GM21619 (cell line): ENCODE measurements at regions not wholly inside any gene's neighbourhood (a gene's known extent, or its start where the extent isn't known, plus 50 kb on each side); places are given as distances from the start of the nearest gene placed in this dataset.

ENCODE experiments used
- ATAC-seq: cut with Tn5 transposase; IDR thresholded peaks from one replicate; pipeline ENCODE4 v1.9.1; 2021; ENCODE audit not compliant: unreplicated experiment

DNA sequence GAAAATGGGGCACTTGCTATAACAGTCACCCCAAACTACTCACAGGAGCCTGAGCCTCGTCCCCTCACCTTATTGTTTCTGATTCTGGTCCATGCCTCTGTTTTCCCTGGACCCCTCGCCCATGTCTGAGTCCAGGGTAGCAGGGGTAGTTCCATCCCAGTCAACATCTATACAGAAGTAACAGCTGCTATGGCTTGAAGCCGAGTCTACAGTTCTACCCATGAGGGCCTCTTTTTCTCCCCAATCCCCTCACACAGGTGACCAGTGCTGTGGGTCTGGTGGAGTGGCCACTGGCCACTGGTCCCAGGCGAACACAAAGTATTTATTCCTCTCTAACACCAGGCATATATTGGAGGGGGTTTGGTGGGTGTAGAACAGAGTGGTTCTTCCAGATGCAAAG is 116.4 kb downstream of the ZNF280B start:
- ATAC-seq = no peak

DNA sequence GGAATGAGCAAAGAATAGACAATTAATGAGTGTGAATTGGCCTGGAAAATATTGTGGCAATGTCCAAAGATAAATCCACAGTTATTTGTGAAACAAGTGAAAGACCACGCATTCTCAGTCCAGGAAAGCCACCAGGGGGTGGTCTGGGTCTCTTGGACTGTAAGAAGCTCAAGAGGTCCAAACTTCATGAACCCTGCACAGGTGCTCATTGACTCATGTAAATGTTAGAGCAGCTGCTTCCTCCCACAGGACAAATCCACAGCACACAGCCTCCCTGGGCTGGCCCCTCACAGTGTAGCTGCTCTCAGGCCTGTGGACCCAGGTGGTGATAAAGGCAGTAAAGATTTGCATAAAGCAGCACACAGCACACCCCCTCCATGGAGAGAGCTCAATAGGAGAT is 114.0 kb downstream of the ZNF280B start:
- ATAC-seq = no peak

DNA sequence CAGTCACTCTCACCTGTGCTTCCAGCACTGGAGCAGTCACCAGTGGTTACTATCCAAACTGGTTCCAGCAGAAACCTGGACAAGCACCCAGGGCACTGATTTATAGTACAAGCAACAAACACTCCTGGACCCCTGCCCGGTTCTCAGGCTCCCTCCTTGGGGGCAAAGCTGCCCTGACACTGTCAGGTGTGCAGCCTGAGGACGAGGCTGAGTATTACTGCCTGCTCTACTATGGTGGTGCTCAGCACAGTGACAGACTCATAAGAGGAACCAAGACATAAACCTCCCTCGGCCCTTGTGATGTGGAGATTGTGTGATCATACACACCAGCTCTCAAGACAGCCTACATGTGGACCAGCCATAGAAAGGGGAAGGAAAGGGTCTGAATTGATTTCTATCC is 113.3 kb downstream of the ZNF280B start:
- ATAC-seq = no peak

DNA sequence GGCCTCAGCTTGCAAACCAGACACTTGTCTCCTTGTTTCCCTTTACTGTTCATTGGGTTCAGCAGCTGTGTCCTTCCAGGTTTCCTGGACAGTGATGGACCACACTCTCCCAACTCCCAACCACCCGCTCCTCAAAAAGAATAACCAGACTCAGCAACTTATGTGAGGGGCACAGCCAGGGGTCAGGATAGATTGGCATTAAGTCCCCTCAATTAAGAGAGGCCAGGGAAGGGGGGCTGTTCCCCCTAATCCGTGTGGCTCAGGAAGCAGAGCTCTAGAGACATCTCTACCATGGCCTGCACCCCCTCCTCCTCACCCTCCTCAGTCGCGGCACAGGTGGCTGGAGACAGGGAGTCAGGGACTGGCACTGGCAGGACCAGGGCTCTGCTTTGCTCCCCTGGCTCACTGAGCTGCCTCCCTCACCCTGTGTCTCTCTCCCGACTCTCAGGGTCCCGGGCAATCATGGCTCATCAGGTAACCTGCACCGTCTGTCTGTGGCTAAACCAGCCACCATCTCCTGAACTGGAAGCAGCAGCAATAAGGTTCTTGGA is 111.7 kb downstream of the ZNF280B start:
- no peak for ATAC-seq

DNA sequence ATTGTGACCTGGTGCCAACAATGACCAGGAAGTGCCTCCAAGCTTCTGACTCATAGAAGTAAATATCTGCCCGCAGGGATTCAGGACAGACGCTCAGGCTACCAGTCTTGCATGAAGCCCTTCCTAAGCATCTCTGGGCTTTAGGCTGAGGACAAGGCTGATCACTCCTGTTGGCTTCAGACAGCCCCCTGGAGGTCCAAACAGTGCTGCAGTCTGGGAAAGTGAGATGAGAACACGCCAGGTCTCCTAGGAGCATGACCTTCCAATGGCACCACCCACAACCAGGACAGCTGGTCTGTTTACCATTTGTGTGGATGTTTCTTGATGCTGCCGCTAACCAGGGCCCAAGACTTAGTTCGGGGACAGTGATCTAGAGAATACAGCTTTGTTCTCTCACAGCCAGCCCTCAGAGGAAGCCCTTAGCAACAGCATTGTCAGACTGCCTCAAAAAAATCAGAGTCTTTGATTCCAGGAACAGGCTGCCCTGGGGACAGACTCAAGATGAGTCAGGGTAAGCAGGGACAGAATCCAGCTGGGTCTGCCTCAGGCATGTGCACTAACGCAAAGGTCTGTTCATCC is 111.2 kb downstream of the ZNF280B start:
- ATAC-seq = no peak

DNA sequence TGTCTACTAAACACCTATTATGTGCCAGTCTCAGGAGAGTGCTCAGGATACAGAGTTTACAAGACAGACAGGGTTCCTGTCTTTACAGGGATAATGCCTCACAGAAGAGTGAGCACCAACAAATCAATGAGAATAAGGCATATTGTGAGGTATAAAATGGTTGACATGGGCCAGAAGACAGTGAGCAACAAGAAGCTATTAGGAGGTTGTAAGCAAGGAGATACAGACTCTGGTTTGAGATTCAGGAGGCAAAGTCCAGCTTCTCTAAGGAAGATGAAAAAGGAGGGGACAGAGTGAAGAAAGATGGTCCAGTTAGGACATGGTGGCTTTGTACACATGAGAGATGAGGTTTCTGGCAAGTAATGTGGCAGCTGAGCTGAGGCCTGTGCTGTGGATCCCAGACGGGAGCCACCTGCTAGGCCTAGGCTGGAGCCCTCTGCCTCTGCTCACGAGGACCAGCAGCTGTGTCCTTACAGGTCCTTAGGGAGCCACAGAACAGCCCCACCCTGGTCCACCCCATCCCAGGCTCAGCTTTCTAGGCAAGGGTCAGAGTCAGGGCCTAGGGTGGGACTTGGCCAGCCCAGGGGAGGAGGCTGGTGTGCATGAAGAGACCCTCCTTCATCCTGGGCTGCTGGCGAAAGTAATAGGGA is 110.5 kb downstream of the ZNF280B start:
- ATAC-seq = no peak

DNA sequence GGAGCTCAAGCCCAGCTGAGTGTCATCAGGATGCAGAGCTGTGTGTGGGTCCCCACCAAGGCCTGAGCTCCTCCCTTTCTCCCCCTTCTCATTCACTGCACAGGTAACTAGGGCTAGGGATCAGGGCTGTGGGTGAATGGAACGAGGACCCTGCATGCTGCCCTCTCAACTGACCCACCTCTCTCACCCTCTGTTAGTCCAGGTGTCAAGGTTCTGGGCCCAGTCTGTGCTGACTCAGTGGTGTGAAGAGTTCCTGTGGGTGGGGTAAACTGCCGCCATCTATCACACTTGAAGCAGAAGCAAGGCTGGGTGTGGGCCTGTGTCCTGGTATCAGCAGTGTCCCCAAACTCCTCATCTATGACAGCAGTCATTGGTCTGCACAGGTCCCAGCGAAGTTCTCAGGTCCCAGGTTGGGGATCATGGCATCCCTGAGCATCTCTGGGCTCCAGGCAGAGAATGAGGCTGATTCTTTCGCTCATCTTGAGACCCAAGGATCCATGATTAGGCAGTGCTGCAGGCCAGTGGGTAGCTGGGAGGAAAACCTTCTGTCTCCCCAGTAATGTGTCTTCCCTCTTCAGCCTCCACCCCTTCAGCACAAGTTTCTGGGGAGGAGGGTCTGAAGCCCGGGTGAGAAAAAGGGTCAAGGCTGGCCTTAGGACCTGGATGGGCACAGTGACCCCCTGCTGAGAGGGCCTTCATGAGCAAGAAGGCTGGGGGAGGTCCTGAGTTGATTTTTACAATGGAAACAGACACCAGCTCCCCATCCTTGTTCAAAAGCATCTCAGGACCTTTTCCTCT is 109.8 kb downstream of the ZNF280B start:
- ATAC-seq = no peak

DNA sequence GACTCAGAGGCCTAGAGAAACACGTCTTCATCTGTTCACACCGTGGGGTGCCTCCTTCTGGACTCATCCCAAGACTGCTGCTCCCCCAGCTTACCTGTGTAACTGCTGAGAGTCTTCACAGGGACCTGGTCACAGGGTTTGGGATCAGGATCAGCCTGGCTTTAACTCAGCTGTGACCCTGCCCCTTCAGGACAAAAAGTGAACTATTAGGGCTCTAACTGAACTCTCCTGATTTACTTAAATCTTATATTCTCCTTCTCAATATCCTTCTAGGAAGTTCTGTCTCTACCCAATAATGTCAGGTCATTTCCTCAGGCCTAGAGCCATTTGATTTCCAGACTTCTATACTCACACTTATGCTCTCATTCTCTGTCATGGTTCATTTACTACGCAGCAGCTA is 108.4 kb downstream of the ZNF280B start:
- no peak for ATAC-seq

DNA sequence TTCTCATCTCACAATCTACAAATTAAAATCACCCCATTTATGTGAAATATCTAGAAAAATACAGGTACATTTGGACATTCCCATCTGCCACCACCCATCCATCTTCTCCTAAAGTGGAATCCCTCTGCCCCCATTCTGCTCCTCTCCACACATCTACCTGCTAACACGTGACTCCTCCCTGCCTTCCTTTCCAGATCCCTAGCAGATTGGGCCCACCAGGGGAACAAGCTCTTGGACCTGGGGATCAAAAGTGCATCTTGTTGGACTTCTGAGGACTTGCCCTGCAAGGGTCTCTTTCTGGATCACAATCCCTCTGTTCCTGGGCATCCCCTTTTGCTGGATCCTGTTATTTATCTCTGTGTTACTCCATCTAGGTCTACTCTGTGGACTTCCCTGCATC is 107.6 kb downstream of the ZNF280B start:
- no peak for ATAC-seq

DNA sequence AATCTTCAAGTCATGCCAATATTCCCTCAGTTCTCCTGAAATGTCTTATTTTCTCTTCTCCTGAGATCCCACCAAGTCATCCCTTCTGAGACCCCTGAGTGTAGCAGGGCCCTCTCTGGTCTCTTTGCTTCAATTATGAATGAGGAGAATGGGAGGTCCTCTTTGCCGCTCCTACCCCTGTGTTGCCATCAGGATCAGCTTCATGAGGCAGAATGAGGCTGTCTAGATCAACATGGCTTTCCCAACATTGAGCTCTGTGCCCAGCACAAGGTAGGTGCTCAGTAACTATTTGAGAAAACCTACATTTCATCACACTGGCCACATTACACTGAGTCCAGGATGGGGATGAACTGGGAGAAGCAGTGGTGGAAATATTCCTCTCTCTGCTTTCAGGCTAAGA is 107.2 kb downstream of the ZNF280B start:
- no peak for ATAC-seq

DNA sequence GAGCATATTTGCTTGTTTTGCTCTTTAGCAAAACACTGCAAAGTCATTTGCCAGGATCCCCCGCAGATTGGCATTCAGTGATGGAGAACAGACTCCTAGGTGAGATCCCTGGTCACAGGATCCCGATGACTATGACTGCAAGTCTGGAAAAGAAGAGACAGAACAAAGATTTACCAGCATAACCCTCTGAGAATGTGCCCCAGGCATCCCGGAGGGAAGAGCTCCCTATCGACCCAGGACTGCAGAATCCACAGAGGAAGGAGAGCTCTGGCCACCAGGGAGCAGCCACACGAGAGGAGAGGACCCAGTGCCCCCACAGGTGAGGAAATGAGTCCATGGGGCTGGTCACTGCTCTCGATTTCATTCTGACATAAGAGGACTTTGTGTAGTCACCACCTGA is 105.2 kb downstream of the ZNF280B start:
- ATAC-seq = no peak

DNA sequence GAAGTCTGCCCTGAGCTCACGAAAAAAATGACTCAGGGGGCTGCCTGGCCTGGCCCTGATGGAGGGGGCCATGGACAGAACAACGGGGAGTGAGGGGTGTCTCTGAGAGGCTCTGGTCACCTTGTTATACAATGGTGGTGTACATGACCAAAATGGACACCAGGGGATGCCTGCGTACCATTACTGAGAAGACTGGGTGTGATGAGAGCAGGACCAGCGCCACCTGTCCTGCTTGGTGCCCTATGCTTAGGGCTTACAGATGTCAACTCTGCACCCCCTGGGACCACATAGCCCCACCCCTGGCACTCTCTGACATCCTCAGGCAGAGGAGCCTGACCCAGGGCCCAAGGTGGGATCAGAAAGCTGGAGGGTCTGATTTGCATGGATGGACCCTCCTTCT is 104.8 kb downstream of the ZNF280B start:
- no peak for ATAC-seq

DNA sequence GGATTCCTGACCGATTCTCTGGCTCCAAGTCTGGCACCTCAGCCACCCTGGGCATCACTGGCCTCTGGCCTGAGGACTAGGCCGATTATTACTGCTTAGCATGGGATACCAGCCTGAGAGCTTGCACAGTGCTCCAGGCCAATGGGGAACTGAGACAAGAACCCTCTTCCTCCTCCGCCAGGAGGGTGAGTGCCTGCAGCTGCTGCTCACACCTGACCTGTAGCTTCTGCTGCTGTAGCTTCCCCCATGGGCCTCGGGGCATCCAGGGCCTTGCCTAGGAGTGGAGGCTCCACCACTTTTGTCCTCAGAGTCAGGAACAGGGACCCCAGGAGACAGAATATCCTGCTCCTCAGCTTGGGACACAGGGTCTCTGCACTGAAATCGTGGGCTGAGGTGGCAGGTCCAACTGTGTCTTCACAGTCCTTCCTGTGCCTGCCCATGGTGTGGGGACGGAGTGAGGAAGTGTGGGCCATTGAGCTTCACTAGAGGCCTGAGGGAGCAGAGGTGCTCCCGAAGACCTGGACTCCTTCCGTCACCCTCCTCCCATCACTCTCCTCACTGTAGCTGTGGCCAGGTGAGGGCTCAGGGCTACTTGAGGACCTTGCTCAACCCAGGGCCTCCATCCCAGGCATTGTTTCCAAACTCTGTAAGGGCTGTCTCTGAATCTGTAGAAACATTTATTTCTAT is 103.8 kb downstream of the ZNF280B start:
- ATAC-seq = no peak

DNA sequence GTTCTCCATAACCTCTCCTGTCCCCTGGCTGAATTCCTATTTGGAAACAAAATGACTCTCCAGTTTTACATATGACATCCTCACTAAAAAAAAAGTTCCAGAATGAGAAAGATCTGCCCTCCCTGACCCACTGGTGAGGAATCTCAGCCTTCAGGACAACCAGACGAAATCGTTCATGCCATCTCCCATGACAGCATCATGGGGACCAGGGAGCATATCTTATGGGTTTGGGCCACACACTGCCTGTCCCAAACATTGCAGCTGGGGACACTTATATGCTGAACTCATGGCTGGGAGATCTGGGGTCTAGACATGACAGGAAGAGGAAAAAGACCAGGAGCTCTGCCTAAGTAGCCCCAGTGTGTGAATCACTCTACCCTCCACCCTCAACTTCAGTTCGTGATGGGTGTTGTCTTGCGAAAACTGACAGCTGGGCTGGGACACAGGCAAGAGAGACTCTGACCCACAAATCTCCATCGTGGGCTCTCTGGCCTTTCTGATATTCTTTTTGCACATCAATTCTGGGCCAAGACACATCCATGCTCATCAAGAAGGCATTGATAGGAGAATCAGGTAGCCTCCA is 102.0 kb downstream of the ZNF280B start:
- no peak for ATAC-seq

DNA sequence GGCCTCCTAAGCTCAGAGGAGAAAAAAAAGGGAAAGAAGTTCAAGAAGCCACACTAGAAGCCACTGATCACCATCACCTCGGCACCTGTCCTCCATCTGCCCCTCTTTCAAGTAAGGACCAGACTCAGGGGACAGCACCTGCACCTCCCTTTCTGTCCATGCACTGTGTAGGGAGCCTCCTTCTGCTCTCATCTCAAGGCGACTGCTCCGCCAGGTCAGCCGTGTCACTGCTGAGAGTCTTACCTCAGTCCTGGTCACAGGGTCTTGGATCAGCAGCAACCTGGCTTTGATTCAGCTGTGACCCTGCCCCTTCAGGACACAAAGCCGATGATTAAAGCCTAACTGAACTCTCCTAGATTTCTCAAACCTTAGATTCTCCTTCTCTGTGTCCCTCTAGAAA is 101.5 kb downstream of the ZNF280B start:
- ATAC-seq = no peak

DNA sequence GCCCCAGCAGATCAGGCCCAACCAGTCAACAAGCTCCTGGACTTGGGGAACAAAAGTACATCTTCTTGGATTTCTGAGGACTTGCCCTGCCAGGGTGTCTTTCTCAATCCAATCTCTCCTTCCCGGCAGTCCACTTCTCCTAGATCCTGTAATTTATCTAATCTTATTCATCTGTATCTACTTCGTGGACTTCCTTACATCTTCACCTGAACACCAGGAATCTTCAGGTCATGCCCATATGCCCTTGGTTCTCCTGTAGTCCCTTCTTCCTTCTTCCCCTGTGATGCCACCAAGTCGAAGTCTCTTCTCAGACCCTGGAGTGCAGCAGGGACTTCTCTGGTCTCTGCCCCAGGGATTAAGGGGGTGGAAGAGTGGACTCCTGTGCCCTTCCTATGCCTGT is 100.3 kb downstream of the ZNF280B start:
- no peak for ATAC-seq

DNA sequence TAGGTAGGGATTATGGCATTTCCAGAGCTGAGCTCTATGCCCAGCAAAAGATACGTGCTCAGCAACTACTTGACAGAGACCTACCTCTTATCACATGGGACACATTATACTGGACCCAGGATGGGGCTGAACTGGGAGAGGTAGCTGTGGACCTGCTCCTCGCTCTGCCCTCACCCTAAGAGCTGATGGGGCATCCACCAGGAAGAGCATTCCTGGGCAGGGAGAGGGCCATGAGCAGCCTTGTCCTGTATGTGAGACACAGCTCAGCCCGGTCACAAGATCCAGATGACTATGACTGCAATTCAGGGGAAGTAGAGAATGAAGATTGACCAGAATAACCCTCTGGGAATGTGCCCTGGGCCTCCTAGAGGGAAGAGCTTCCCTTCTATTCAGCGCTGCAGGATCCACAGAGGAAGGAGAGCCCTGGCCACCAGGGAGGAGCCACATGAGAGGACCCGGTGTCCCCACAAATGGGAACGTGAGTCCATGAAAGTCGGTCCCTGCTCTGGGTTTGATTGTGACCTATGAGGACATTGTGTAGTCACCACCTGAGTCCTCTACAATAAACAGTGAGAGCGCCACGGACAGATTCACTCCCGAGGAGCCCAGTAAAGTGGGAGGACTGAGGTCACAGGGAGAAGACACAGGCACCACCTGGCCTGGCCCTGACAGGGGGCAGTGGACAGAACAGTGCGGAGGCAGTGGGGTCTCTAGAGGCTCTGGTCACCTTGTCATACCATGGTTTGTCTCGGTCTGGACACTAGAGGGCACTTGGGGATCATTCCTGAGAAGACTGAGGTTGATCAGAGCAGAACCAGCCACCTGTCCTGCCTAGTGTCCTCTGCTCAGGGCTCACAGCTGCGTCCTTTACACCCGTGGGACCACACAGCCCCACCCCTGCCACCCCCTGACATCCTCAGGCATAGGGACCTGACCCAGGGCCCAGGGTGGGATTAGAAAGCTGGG is 99.5 kb downstream of the ZNF280B start:
- no peak for ATAC-seq

DNA sequence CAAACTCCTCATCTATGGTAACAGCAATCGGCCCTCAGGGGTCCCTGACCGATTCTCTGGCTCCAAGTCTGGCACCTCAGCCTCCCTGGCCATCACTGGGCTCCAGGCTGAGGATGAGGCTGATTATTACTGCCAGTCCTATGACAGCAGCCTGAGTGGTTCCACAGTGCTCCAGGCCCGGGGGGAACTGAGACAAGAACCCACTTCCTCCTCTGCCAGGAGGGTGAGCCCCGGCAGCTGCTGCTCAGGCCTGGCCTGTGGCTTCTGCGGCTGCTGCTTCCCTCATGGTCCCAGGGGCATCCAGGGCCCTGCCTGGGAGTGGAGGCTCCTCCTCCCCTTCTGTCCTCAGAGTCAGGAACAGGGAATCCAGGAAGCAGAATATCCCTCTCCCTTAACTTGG is 98.4 kb downstream of the ZNF280B start:
- peak; percentile 67 for ATAC-seq

DNA sequence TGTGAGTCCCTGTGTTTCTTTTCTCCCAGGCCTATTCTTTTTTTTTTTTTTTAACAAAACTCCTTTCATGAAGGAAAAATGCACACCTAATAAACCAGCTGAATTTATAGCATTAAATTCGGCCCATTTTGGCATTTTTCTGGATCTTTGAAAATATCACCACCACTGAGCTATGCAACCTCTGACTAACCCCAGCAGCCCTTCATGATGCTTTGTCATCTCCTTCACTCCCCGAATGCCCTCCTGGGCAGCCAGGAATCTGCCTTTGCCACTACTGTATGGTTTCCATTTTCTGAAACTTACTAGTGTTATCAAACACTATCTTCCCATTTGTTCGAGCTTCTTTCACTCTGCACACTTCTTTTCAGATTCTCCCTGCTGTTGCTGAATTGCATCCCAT is 97.9 kb downstream of the ZNF280B start:
- no peak for ATAC-seq

DNA sequence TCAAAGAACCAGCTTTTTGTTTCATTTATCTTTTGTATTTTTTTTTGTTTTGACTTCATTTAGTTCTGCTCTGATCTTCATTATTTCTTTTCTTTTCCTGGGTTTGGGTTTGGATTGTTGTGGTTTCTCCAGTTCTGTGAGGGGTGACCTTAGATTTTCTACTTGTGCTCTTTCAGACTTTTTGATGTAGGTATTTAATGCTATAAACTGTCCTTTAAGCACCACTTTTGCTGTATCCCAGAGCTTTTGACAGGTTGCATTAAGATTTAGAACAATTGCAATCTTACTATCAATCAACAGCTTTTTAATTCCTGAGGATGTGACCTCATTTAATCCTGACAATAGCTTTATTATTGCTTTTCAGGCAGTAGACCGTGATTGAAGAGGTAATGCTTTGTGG is 94.3 kb downstream of the ZNF280B start:
- ATAC-seq = no peak
